Activated effector memory CD4-positive, alpha-beta T cell treated with Interleukin-2 at 50 U/mL for 16 hours (primary cell): ENCODE measurements at regions not wholly inside any gene's neighbourhood (a gene's known extent, or its start where the extent isn't known, plus 50 kb on each side); places are given as distances from the start of the nearest gene placed in this dataset.
"Not testable (repeated sequence)": the region's sequence is repeated elsewhere in the genome, so short reads cannot be mapped to it uniquely, and the experiment has no call there.

ENCODE experiments used
- DNase-seq: peaks from one replicate; pipeline ENCODE4 v3.0.0-alpha.2; 2020

DNA sequence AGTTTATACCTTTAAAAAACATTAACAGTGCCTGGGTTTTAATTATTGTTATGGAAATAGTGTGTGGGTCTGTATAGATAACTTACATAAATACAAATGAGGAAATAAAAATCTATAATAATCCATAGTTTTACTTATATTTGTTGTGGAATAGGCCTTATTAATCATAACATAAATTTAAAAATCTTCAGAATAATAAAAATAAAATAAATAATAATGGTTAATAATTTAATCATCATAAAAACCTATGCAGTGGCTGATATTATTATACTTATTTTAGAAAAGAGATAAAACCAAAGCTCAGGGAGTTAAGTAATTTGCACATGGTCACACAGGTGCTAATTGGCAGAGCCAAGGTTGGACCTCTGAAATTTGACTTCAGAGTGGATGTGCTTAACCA, 785.3 kb upstream of the SEMA6A start:
- DNase-seq, result no peak

DNA sequence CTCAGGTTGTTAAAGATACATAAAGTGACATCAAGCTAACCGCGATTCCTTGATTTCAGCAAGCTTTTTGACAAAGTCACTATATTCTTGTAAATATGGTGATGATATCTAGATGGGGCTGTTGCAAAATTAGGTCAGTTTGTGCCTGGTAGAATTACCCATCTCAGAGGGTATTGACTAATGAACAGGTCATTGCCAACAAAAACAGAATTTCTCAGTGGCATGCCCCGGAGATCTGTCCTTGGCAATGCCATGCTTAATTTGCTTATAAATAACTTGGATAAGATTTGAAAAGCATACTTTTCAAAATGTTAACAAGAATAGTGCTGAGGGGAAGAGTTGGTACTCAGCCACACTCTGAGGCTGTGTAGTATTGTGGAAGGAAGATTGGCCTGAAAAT, 783.3 kb upstream of the SEMA6A start:
- DNase-seq, result no peak

DNA sequence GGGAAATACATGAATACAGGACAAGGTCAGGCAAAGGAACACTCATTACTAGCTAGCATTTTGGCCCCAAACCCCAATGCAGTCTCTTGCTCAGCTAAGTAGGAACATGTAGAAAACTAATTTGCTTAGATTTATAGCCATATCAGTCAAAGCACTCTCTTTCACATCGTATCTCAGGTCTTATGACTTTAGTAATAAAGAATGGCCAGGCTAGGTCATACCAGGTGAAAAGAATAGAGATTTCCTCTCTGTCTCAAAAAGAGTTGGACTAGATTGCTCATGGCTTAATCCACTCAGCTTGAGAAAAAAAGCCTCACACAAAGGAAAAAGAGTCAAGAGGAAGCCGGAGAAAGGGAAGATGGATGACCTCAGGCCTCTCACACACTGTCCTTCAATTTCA, 772.7 kb upstream of the SEMA6A start:
- no peak for DNase-seq

DNA sequence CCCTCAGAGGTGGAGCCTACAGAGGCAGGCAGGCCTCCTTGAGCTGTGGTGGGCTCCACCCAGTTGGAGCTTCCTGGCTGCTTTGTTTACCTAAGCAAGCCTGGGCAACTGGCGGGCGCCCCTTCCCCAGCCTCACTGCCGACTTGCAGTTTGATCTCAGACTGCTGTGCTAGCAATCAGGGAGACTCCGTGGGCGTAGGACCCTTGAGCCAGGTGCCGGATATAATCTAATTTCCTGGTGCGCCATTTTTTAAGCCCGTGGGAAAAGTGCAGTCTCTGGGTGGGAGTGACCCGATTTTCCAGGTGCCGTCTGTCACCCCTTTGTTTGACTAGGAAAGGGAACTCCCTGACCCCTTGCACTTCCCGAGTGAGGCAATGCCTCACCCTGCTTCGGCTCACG, 769.1 kb upstream of the SEMA6A start:
- DNase-seq, result not testable (repeated sequence)

DNA sequence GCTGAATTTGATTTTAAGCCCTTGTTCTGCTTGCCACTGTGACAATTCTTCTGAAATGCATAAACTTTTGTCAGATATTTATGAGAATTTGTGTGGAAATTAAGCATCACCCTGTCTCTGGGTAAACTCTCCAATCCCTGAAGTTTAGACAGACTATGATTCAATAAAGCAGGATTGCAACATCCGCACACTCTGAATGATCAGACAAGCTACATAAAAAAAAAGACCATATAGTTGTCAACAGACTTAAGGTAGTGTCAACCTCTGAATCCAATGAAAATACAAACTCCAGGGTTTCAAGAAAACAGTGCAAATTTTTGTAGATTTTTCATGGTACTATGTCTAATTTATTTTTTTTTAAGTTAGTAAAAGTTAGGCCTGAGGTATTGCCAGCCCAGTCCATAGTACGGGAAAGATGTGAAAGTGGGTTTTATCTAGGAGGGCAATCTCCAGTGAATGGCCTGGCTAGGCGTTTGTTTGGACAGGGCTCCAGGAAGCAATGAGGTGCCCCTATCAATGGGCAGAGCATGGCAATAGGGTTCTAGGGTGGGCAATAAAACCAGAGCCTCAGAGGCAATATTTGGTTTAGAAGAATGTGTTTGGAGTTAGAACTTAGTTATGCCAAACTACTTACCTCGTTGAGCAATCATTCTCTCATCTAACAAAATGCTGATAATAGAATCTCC, 762.6 kb upstream of the SEMA6A start:
- no peak for DNase-seq

- DNase-seq, result no peak
Observed at GRCh38 chr5:117336208-117336607, 761.6 kb upstream of the SEMA6A start.

DNA sequence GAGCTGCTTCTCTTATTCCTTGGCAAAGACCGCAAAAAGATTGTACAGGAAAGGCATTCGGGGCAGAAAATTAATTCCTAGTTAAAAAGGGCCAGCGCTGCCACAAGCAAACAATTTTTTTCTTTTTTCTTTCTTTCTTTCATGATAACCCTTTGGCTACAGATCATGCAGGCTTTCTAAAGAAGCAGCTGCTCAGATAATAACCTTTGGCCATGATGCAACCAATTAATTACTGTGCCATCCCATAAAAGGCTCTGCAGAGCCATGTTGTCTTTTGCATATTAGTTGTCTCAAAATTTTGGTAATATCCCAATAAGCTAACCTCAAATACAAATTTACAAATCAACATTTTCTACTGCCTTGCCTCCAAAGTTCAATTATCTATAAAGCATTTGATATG, 758.4 kb upstream of the SEMA6A start:
- DNase-seq, result no peak

DNA sequence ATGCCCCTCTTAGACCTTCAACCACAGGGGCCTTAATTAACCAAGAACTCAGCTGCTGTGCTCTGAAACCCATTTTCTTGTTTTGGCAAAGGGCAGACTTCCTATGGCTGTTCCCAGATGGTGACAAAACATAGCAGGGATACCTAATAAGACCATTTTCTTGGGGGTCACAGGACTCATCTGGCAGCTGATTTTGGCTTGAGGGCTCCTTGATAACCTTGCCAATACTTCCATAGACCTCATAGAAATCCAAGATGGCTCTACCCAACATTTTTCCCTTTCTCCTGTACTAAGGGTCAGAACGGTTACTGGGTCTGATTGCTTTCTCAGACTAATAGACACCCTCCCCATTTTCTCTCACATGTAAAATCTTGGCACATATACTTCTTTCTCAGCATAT, 757.7 kb upstream of the SEMA6A start:
- no peak for DNase-seq

DNA sequence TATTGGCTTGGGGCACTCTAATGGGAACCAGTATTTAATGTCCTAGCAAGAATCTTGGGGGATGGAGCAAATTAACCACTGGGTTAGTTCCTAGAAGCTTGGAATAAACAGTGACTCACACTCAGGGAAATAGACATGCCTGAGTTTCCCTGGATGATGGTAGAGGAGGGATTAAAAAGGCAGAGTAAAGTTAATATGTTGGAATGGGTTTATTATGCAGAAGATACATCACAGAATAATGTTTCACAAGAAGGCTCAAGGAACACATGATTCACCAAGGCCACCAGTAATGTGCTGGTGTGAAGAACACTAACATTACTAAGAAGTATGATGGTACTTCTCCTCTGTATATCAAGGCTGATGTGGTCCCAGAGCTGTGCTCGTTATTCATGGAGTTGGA, 752.9 kb upstream of the SEMA6A start:
- DNase-seq, result no peak

- no peak for DNase-seq
Observed at GRCh38 chr5:117326997-117327396, 752.4 kb upstream of the SEMA6A start.

DNA sequence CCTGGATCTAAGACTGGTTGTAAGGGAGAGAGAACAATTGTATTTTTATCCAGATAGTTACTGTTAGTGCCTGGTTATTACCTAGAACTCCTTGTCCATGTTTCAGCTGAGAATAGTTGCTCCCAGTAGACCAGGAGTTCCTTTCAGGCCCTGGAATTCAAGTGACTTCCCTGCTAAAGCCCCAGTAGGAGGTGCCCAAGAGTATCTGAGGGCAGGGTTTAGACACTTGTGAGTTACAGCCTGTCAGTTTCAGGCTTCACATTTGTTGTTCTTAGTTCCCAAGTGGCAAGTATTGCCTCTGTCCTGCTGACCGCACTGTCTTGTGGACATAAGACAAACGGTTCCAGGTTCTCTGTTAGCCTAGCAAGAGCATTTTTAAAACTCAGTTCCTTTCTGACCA, 743.9 kb upstream of the SEMA6A start:
- no peak for DNase-seq

DNA sequence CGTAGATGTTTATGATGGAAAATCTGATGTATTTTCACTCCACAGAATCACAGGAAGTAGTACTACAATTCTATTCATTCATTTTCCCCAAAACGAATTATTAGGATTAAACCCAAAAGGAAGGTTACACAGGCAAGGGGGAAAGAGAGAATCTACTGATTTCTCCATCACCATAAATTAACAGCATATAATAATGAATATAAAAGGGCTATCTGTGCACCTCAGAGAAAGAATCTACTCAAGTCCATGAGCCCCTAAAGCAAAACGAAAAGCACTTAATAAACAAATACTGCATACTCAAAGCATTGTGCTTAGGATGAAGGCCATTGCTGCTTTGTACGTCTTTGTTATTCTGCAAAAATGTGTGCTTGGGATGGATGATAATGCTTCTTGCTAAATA, 740.5 kb upstream of the SEMA6A start:
- DNase-seq, result no peak

DNA sequence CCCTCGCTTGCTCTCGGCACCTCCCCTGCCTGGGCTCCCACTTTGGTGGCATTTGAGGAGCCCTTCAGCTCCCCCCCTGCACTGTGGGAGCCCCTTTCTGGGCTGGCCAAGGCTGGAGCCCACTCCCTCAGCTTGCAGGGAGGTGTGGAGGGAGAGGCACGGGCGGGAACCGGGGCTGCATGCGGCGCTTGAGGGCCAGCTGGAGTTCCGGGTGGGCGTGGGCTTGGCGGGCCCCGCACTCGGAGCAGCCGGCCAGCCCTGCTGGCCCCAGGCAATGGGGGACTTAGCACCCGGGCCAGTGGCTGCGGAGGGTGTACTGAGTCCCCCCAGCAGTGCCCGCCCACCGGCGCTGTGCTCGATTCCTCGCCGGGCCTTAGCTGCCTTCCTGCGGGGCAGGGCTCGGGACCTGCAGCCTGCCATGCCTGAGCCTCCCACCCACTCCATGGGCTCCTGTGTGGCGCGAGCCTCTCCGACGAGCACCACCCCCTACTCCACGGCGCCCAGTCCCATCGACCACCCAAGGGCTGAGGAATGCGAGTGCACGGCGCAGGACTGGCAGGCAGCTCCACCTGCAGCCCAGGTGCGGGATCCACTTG, 730.0 kb upstream of the SEMA6A start:
- not testable (repeated sequence) for DNase-seq

DNA sequence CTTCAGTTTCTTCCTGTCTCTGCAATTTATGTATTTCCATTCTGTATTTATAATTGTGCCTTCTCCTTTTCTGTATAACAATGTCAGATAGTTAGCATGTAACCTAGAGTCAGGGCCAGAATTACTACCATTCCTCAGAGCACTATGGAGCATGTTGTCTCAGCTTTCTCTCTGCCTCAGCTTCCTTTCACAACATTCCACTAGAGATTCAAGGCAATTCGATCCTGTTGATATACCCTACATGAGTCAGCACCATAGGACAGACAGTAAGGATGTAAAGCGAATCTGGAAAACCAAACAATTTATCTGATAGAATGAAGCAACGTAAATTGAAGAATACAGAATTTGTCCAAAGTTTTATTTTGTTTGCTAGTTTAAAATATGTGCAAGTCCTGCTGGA, 728.3 kb upstream of the SEMA6A start:
- DNase-seq, result no peak

DNA sequence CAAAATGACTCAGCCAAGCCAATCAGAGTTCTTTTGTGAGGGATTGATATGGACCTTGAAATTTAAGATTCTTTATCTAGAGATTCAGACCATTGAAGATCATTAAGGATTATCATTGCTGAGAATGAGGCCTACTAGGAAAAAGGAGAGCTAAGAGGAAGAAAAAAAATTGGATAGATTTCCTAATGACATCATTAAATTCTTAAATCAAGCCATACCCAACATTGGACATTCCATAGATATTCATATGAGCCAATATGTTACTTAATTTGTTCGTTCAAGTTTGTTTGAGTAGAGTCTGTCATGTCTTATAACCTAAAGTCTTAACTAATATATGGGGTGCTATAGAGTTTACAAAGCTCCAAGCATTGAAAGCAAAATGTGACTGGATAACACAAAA, 727.9 kb upstream of the SEMA6A start:
- DNase-seq, result no peak

GRCh38 chr5:117299936-117300328, 725.3 kb upstream of the SEMA6A start:
- no peak for DNase-seq

GRCh38 chr5:117299224-117299935, 724.8 kb upstream of the SEMA6A start:
- DNase-seq, result no peak

- no peak for DNase-seq
Observed at GRCh38 chr5:117296872-117297271, 722.2 kb upstream of the SEMA6A start.

DNA sequence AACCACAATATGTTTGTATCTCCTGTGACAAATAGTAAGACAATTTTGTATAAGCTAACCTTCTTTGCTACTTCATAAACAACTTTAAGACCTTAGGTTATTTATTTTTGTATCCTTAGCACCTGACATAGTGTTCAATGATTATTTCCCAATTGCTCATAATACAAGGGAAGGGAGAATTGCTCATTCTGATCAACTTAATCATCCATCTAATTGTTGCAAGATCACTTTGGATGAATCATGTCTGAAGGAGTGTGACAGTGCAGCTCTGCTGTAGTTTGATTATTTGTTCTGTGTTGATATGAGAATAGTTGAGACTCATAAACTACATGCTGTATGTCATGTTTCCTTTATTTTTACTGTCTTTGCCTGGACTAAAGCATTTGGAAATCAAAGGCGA, 721.3 kb upstream of the SEMA6A start:
- no peak for DNase-seq

DNA sequence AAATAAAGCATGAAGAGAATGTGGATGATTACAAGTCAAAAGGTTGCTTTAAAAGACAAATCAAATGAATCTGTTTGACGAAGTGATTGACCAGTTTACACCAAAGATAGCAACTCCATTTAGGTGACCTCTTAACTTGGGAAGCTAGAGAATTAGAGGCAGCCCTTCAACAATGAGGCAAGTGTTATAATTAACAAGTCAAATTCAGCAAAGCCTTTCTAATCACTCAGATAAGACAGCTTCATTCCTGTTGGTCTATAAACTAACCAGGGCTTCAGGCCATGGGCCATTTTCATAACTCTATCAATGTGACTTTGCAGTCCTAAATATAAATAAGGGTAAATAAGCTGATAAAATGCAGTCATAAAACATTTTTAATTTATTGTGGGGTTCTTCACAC, 712.2 kb upstream of the SEMA6A start:
- no peak for DNase-seq

GRCh38 chr5:117271656-117272055, 697.0 kb upstream of the SEMA6A start:
- no peak for DNase-seq

DNA sequence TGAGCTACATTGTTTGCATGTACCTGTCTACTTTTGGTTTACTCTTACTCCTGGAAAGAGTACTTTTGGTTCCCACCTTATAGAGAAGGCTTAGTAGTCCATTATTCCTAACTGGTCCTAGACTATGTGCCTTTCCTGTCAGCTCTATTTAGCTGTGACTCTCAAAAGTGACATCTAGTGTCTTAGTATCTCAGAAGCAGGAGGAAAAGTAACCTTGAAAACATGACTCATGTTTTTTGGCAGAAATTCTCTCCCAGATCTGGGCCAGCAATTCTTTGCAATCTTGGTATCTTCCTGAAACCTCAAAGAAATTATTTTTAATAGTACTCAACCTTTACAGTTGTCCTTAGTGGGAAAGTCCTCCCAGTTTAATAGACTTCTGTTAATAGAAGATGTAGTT, 691.7 kb upstream of the SEMA6A start:
- DNase-seq, result no peak

DNA sequence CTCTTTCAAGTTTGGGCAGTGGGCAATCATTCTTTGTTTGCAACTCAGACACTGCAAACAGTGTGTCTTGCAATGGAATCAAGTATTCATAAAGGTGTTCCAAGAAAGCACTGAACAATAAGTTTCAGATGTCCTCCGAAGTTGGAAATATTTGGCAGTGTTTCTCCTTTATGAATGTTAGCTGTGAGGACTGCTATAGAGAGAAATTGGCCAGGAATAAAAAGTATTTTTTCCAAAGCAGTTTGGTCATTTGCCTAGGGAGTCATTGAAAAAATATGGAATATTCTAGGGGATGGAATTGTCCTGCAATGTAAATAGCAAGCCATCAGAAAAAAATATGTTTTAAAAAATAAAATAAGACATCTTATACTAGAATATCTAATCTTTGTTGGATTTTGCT, 688.6 kb upstream of the SEMA6A start:
- no peak for DNase-seq

DNA sequence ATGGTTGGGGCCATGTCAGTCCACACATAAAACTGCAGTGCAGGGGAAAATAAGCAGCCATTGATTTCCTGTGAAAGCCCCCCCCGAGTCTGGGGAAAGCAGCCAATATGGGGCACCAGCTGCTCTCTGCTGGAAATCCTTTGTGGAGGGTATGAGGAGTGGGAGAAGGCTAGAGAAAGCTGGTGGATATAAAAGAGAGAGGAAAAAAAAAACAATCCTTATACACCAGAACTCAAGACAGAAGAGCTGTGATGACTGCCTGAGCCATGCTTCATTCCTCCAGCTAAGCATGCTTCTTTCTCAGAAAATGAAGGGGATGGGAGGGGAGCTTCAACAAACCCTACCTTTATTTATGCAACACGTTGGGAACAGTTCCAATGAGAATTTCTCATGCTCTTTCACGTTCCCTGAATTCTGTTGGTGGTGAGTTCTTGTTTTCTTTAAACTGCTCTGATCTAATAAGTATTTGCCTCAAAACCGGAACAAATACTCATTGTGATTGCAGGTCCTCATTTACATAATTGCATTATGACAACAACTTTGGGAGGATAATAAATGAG, 688.0 kb upstream of the SEMA6A start:
- no peak for DNase-seq
